ENCODE measurements at regions not wholly inside any gene's neighbourhood (a gene's known extent, or its start where the extent isn't known, plus 50 kb on each side); places are given as distances from the start of the nearest gene placed in this dataset.

- no peak for DNase-seq (ENCODE audit: low spot score)
Observed at GRCh38 chr6:14806101-14806500, 439.8 kb upstream of the JARID2 start.

- DNase-seq (ENCODE audit: low spot score), result peak; percentile 92
Observed at GRCh38 chr6:14807130-14807529, 438.7 kb upstream of the JARID2 start.

GRCh38 chr6:14807971-14808370 lies 437.9 kb upstream of the JARID2 start:
- DNase-seq (ENCODE audit: low spot score), result no peak

GRCh38 chr6:14810021-14810420 lies 435.8 kb upstream of the JARID2 start:
- DNase-seq (ENCODE audit: low spot score), result no peak

- peak; percentile 74 for DNase-seq (ENCODE audit: low spot score)
Observed at GRCh38 chr6:14811775-14812428, 434.0 kb upstream of the JARID2 start.

GRCh38 chr6:14814016-14814415 lies 431.9 kb upstream of the JARID2 start:
- no peak for DNase-seq (ENCODE audit: low spot score)

- DNase-seq (ENCODE audit: low spot score), result peak; percentile 52
Observed at GRCh38 chr6:14816116-14816859, 429.6 kb upstream of the JARID2 start.

GRCh38 chr6:14817074-14817473 lies 428.8 kb upstream of the JARID2 start:
- no peak for DNase-seq (ENCODE audit: low spot score)

- no peak for DNase-seq (ENCODE audit: low spot score)
Observed at GRCh38 chr6:14818422-14818884, 427.4 kb upstream of the JARID2 start.

- DNase-seq (ENCODE audit: low spot score), result no peak
Observed at GRCh38 chr6:14819001-14819400, 426.9 kb upstream of the JARID2 start.

- no peak for DNase-seq (ENCODE audit: low spot score)
Observed at GRCh38 chr6:14819840-14820420, 425.9 kb upstream of the JARID2 start.

- DNase-seq (ENCODE audit: low spot score), result no peak
Observed at GRCh38 chr6:14822012-14822553, 423.8 kb upstream of the JARID2 start.

GRCh38 chr6:14822679-14823078 lies 423.2 kb upstream of the JARID2 start:
- no peak for DNase-seq (ENCODE audit: low spot score)

- DNase-seq (ENCODE audit: low spot score), result no peak
Observed at GRCh38 chr6:14824060-14824459, 421.8 kb upstream of the JARID2 start.

- no peak for DNase-seq (ENCODE audit: low spot score)
Observed at GRCh38 chr6:14824484-14825275, 421.2 kb upstream of the JARID2 start.

GRCh38 chr6:14826456-14826855 lies 419.4 kb upstream of the JARID2 start:
- DNase-seq (ENCODE audit: low spot score), result no peak

GRCh38 chr6:14827354-14827753 lies 418.5 kb upstream of the JARID2 start:
- no peak for DNase-seq (ENCODE audit: low spot score)

- no peak for DNase-seq (ENCODE audit: low spot score)
Observed at GRCh38 chr6:14828201-14828611, 417.7 kb upstream of the JARID2 start.

- DNase-seq (ENCODE audit: low spot score), result no peak
Observed at GRCh38 chr6:14831070-14831469, 414.8 kb upstream of the JARID2 start.

GRCh38 chr6:14831937-14832336 lies 413.9 kb upstream of the JARID2 start:
- no peak for DNase-seq (ENCODE audit: low spot score)

GRCh38 chr6:14832427-14832826 lies 413.4 kb upstream of the JARID2 start:
- no peak for DNase-seq (ENCODE audit: low spot score)
